MM.1S (cell line): ENCODE measurements at regions not wholly inside any gene's neighbourhood (a gene's known extent, or its start where the extent isn't known, plus 50 kb on each side); places are given as distances from the start of the nearest gene placed in this dataset.

Experiments
- EZH2 ChIP-seq: fragments of 300-600 bp; sonication (generic); optimal IDR thresholded peaks from 2 replicates; pipeline ENCODE3; 2017; ENCODE audit warnings: low read depth, mild to moderate bottlenecking, antibody characterized with exemption, low read length, mixed read lengths
- TF ChIP-seq, protein P1 (sequence below): fragments of 300-600 bp; sonication (generic); IDR thresholded peaks from 2 replicates; pipeline ENCODE4 v1.5.1; 2016; ENCODE audit warnings: antibody characterized with exemption, low read length, mixed read lengths

DNA sequence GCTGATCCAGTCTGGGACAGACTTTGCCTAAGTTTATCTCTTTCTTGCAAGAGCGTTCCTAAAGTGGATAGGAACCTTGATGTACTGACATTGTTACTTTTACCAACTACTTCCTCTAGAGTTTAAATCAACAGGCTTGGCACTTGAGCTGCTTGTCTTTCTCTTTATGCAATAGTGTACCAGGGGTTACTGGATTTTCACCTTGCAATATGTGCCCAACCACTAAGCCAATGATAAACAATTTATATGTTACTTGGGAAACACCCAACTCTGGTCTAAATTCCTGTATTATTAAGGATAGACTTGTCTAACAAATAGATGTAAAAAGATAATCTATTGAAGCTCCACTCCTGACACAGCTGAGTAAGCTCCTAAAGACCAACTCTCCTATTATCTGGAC lies 470.2 kb downstream of the SH2D4B start:
- TF ChIP-seq, protein P1, sequence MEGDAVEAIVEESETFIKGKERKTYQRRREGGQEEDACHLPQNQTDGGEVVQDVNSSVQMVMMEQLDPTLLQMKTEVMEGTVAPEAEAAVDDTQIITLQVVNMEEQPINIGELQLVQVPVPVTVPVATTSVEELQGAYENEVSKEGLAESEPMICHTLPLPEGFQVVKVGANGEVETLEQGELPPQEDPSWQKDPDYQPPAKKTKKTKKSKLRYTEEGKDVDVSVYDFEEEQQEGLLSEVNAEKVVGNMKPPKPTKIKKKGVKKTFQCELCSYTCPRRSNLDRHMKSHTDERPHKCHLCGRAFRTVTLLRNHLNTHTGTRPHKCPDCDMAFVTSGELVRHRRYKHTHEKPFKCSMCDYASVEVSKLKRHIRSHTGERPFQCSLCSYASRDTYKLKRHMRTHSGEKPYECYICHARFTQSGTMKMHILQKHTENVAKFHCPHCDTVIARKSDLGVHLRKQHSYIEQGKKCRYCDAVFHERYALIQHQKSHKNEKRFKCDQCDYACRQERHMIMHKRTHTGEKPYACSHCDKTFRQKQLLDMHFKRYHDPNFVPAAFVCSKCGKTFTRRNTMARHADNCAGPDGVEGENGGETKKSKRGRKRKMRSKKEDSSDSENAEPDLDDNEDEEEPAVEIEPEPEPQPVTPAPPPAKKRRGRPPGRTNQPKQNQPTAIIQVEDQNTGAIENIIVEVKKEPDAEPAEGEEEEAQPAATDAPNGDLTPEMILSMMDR = no peak
- no peak for TF ChIP-seq EZH2
